Body of pancreas (tissue), 4 donors: ENCODE measurements at regions not wholly inside any gene's neighbourhood (a gene's known extent, or its start where the extent isn't known, plus 50 kb on each side); places are given as distances from the start of the nearest gene placed in this dataset.

Experiments
- ATAC-seq: fragments of 150-250 bp; one replicate; pipeline ENCODE4 v1.9.1; 2016
- DNase-seq, 4 donors: peaks; one replicate each; pipeline ENCODE4 v3.0.0-alpha.2; 2019
- H3K27ac ChIP-seq, 4 donors: fragments of 200-600 bp; sonication (generic); 1 replicate in 3 of 4; 2 replicates in 1 of 4; pipeline versions ENCODE4 v1.5.1 to v1.6.1; 2016 to 2019; ENCODE audit warnings: mild to moderate bottlenecking in 1 of 4, mixed read lengths in 1 of 4, moderate library complexity in 1 of 4
- H3K27me3 ChIP-seq, 2 donors: fragments of 200-600 bp; sonication (generic); one replicate each; pipeline ENCODE4 v1.6.0; 2016; ENCODE audit warnings: mild to moderate bottlenecking in 1 of 2
- H3K36me3 ChIP-seq, 2 donors: fragments of 200-600 bp; sonication (generic); replicated peaks in 1 of 2; 2 replicates each; pipeline ENCODE4 v1.5.1; 2016; ENCODE audit warnings: low read depth in 2 of 2; ENCODE audit not compliant: insufficient read depth in 1 of 2
- H3K4me1 ChIP-seq: fragments of 200-600 bp; sonication (generic); one replicate; pipeline ENCODE4 v1.6.0; 2016
- H3K4me3 ChIP-seq, 2 donors: fragments of 200-600 bp; sonication (generic); 1 replicate in 1 of 2; 2 replicates in 1 of 2; pipeline ENCODE4 v1.5.1; 2016 to 2019
- H3K9me3 ChIP-seq, 3 donors: fragments of 200-600 bp; sonication (generic); 1 replicate in 2 of 3; 2 replicates in 1 of 3; pipeline ENCODE4 v1.5.1; 2016
- POLR2A ChIP-seq, 3 donors: fragments of 450-650 bp; IDR thresholded peaks; one replicate each; pipeline ENCODE4 v1.6.1; 2016; ENCODE audit warnings: antibody characterized with exemption in 3 of 3, mild to moderate bottlenecking in 2 of 3
- WGBS, 2 donors: methylation state at CpG; one replicate each; pipeline ENCODE4 v1.1.5; 2017; 5-methylcytosine and 5-hydroxymethylcytosine counted together
- intact Hi-C: fragments of 100-400 bp; cut with DNase I; formaldehyde crosslinking; loops from one replicate; pipeline ENCODE4 v1.15.1; 2023
- TF ChIP-seq, protein P1 (sequence below), 7 experiments: fragments of 450-650 bp in 4 of 7; fragments of 200-600 bp in 3 of 7; sonication (generic) in 3 of 7; IDR thresholded peaks; one replicate each; pipeline ENCODE4 v1.5.1; 2016 to 2019; ENCODE audit warnings: antibody characterized with exemption in 7 of 7

DNA sequence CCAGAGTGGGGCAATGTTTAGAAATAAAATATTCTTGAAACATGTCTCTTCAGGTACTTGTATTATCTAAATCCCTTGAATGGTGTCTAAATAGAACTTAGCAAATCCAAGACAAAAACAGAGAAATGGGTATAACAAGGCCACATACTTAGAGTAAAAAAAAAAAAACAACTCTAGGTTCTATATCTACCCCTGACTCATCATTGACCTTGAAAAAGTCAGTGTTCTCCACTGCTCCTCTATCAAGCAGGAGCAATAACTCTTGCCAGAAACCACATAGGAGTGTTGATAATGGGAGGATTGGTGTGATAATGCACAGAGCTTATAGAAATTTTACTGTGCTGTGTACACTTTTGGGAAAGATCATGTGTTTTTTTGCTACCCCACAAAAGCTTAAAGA, 296.6 kb upstream of the PMFBP1 start:
- Histone ChIP-seq H3K4me1 (no peaks in the 10 kb centered on the region), H3K27ac (no peak overlapping the region), H3K9me3 (no peaks in the 10 kb centered on the region), H3K36me3 (no peaks in the 10 kb centered on the region), H3K4me3 (no peak overlapping the region), H3K27me3 (no peaks in the 10 kb centered on the region)
- no peak for ATAC-seq
- intact Hi-C loops, result loop anchor here (10.0 kb wide), 1 partner anchor 224 kb away; no protein-coding TSS in a partner anchor
- TF ChIP-seq POLR2A (IDR thresholded peaks at IDR 0.05), result no peak
- TF ChIP-seq, protein P1, sequence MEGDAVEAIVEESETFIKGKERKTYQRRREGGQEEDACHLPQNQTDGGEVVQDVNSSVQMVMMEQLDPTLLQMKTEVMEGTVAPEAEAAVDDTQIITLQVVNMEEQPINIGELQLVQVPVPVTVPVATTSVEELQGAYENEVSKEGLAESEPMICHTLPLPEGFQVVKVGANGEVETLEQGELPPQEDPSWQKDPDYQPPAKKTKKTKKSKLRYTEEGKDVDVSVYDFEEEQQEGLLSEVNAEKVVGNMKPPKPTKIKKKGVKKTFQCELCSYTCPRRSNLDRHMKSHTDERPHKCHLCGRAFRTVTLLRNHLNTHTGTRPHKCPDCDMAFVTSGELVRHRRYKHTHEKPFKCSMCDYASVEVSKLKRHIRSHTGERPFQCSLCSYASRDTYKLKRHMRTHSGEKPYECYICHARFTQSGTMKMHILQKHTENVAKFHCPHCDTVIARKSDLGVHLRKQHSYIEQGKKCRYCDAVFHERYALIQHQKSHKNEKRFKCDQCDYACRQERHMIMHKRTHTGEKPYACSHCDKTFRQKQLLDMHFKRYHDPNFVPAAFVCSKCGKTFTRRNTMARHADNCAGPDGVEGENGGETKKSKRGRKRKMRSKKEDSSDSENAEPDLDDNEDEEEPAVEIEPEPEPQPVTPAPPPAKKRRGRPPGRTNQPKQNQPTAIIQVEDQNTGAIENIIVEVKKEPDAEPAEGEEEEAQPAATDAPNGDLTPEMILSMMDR (IDR thresholded peaks at IDR 0.05), result no peak
- no peak for DNase-seq

DNA sequence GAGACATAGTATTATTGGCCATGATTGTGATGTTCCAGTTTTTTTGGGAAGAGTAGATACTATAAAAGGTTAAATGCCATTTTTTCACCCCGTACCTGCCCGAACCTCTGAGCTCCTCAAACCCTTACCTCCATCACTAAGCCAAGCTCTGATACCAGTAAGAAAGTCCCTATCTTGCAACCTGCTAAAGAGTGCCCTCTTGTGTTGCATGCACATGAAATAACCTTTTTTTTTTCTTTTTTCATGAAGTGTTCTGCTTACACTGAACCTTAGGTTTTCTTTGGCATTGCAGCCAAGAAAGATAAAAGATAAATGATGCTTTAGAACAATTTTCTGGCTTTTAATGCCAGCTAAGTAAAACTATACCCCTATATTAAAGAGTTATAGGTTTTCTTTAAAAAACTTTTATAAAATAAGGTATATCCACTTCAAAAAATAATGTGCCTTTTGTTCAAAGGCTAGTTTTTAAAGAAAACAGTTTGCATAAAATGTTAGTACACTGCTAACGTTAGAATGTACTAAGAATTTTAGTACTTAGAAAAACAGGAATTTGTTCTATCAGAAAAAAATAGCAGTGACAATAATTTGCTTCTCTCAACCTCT, 295.3 kb upstream of the PMFBP1 start:
- 16 to 19% methylated on average over 3 of the region's 3 CpGs for WGBS, 2 donors
- no peak overlapping the region for H3K4me3 ChIP-seq
- intact Hi-C loops, result loop anchor here (10.0 kb wide), 1 partner anchor 222 kb away; no protein-coding TSS in a partner anchor
- no peaks in the 10 kb centered on the region for H3K36me3 ChIP-seq
- H3K27ac ChIP-seq, result no peak overlapping the region
- DNase-seq, result peak in 1 of 4 donors; percentile 18
- TF ChIP-seq POLR2A (IDR thresholded peaks at IDR 0.05), result no peak
- TF ChIP-seq, protein P1 (IDR thresholded peaks at IDR 0.05), result peak in 6 of 7 experiments; percentile 52 to 73 (median 65)
- ATAC-seq, result no peak
- no peaks in the 10 kb centered on the region for H3K4me1 ChIP-seq
- H3K9me3 ChIP-seq, result no peaks in the 10 kb centered on the region
- no peaks in the 10 kb centered on the region for H3K27me3 ChIP-seq

DNA sequence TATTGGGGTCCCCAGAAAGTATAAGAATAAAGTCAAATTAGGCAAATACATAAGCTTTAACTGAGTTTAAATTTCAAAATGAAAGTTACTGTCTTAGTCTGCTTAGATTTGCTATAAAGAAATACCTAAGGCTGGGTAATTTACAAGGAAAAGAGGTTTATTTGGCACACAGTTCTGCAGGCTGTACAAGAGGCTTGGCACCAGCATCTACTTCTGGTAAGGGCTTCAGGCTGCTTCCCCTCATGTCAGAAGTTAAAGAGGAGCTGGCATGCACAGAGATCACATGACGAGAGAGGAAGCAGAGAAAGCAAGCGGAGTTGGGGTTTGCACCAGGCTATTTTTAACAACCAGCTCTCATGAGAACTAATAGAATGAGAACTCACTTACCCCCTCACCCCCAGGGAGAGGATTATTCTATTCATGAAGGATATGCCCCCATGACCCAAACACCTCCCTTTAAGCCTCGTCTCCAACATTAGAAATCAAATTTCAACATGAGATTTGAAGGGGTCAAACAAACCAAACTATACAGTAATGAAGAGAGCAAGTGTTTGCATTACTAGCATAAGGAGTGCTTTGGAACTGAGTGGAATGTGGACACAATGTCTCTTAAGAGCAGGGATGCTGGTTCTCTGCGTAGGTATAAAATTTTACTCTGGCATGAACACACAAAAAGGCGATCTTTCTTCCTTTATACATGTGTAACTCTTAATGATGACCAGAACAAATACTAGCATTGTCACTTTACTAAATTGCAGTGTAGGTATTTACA, 292.8 kb upstream of the PMFBP1 start:
- intact Hi-C loops, result loop anchor here (10.0 kb wide), 1 partner anchor 220 kb away; no protein-coding TSS in a partner anchor
- Histone ChIP-seq H3K9me3 (no peaks in the 10 kb centered on the region), H3K36me3 (no peaks in the 10 kb centered on the region), H3K4me3 (no peak overlapping the region), H3K27ac (no peak overlapping the region), H3K4me1 (no peaks in the 10 kb centered on the region), H3K27me3 (no peaks in the 10 kb centered on the region)
- no peak for DNase-seq
- 80 to 81% methylated on average over 5 of the region's 5 CpGs for WGBS, 2 donors
- no peak for ATAC-seq
- no peak for TF ChIP-seq POLR2A (IDR thresholded peaks at IDR 0.05)
- TF ChIP-seq, protein P1 (IDR thresholded peaks at IDR 0.05), result no peak

DNA sequence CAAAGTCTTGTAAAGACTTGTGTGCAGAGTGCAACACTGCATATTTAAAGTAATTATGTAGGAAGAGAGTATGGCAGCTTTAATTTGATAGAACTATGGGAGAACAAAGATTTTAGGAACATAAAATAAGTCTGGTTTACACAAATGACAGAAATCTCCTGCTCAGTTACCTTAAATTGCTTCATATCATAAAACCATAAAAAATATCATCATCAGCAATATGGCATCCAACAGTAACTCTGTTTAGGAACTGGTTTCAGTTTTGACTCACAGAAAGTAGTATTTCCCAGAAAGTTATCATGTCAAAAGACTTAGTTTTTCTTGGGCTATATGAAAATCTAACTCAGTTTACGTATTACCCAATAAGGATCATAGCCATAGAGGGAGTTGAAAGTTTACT, 292.1 kb upstream of the PMFBP1 start:
- Histone ChIP-seq H3K36me3 (no peaks in the 10 kb centered on the region), H3K9me3 (no peaks in the 10 kb centered on the region), H3K27me3 (no peaks in the 10 kb centered on the region), H3K27ac (no peak overlapping the region), H3K4me1 (no peaks in the 10 kb centered on the region), H3K4me3 (no peak overlapping the region)
- DNase-seq (no peak), ATAC-seq (no peak)
- intact Hi-C loops, result loop anchor here (10.0 kb wide), 1 partner anchor 219 kb away; no protein-coding TSS in a partner anchor
- WGBS, 2 donors, result 93 to 95% methylated on average over 1 of the region's 1 CpG
- no peak for TF ChIP-seq POLR2A (IDR thresholded peaks at IDR 0.05)
- TF ChIP-seq, protein P1 (IDR thresholded peaks at IDR 0.05), result no peak
